Smooth muscle cell of the brain vasculature (primary cell): ENCODE measurements at regions not wholly inside any gene's neighbourhood (a gene's known extent, or its start where the extent isn't known, plus 50 kb on each side); places are given as distances from the start of the nearest gene placed in this dataset.
"Not testable (repeated sequence)": the region's sequence is repeated elsewhere in the genome, so short reads cannot be mapped to it uniquely, and the experiment has no call there.

Experiments used
- DNase-seq: peaks from one replicate; pipeline ENCODE4 v3.0.0-alpha.2; 2012; ENCODE audit warnings: low read depth, low spot score

GRCh38 chr12:31821484-31821883, 92.7 kb upstream of the AMN1 start:
- no peak for DNase-seq

GRCh38 chr12:31820832-31821231, 92.0 kb upstream of the AMN1 start:
- no peak for DNase-seq

- DNase-seq: no peak
These were observed 90.6 kb upstream of the AMN1 start for GRCh38 chr12:31819427-31819826.

- DNase-seq: no peak
These were observed 89.9 kb upstream of the AMN1 start for GRCh38 chr12:31818623-31819268.

- DNase-seq: no peak
These were observed 88.3 kb upstream of the AMN1 start for GRCh38 chr12:31817120-31817519.

- DNase-seq: no peak
These were observed 86.3 kb upstream of the AMN1 start for GRCh38 chr12:31815096-31815495.

GRCh38 chr12:31813305-31813704, 84.5 kb upstream of the AMN1 start:
- no peak for DNase-seq

GRCh38 chr12:31807773-31808097, 78.9 kb upstream of the AMN1 start:
- DNase-seq: no peak

- DNase-seq: not testable (repeated sequence)
These were observed 78.4 kb upstream of the AMN1 start for GRCh38 chr12:31807081-31807772.

- not testable (repeated sequence) for DNase-seq
These were observed 76.9 kb upstream of the AMN1 start for GRCh38 chr12:31805681-31806080.

GRCh38 chr12:31804707-31805106, 75.9 kb upstream of the AMN1 start:
- not testable (repeated sequence) for DNase-seq

- DNase-seq: no peak
These were observed 75.3 kb upstream of the AMN1 start for GRCh38 chr12:31804185-31804504.

GRCh38 chr12:31803306-31804184, 74.7 kb upstream of the AMN1 start:
- DNase-seq: no peak

GRCh38 chr12:31801872-31802271, 73.1 kb upstream of the AMN1 start:
- DNase-seq: no peak

GRCh38 chr12:31797230-31797872, 68.5 kb upstream of the AMN1 start:
- DNase-seq: no peak

GRCh38 chr12:31796270-31796951, 67.6 kb upstream of the AMN1 start:
- DNase-seq: no peak

GRCh38 chr12:31794745-31795144, 65.9 kb upstream of the AMN1 start:
- DNase-seq: no peak

GRCh38 chr12:31791265-31791664, 62.4 kb upstream of the AMN1 start:
- not testable (repeated sequence) for DNase-seq

GRCh38 chr12:31790759-31791158, 61.9 kb upstream of the AMN1 start:
- DNase-seq: no peak

- DNase-seq: no peak
These were observed 56.5 kb upstream of the AMN1 start for GRCh38 chr12:31785318-31785717.

GRCh38 chr12:31783996-31784645, 55.3 kb upstream of the AMN1 start:
- DNase-seq: no peak
